ENCODE measurements at regions not wholly inside any gene's neighbourhood (a gene's known extent, or its start where the extent isn't known, plus 50 kb on each side); places are given as distances from the start of the nearest gene placed in this dataset.
"Not testable (repeated sequence)": the region's sequence is repeated elsewhere in the genome, so short reads cannot be mapped to it uniquely, and the experiment has no call there.

- Histone ChIP-seq H3K36me3 (ENCODE audit: control insufficient read depth, insufficient read depth, low read length) (no peaks in the 10 kb centered on the region), H3K27me3 (ENCODE audit: control insufficient read depth, insufficient read depth, low read length) (peaks cover 7% of the 10 kb centered on the region), H3K4me3 (ENCODE audit: low read depth, low read length) (no peak overlapping the region)
- ChIA-PET CTCF (no interaction called here), POLR2A (no interaction called here)
- no peak for DNase-seq (ENCODE audit: low read depth)
- TF ChIP-seq CTCF (IDR thresholded peaks at IDR 0.05; ENCODE audit: insufficient read depth, low read depth, low read length) = no peak
These were observed 128.5 kb downstream of the IRX5 start for GRCh38 chr16:55059146-55059545.

GRCh38 chr16:55061126-55061525, 130.5 kb downstream of the IRX5 start:
- no peak for DNase-seq (ENCODE audit: low read depth)
- ChIA-PET CTCF (no interaction called here), POLR2A (no interaction called here)
- no peak for TF ChIP-seq CTCF (IDR thresholded peaks at IDR 0.05; ENCODE audit: insufficient read depth, low read depth, low read length)
- H3K36me3 ChIP-seq (ENCODE audit: control insufficient read depth, insufficient read depth, low read length) = no peaks in the 10 kb centered on the region
- no peak overlapping the region for H3K4me3 ChIP-seq (ENCODE audit: low read depth, low read length)
- peaks cover 7% of the 10 kb centered on the region for H3K27me3 ChIP-seq (ENCODE audit: control insufficient read depth, insufficient read depth, low read length)

GRCh38 chr16:55062442-55062841, 131.8 kb downstream of the IRX5 start:
- H3K36me3 ChIP-seq (ENCODE audit: control insufficient read depth, insufficient read depth, low read length) = no peaks in the 10 kb centered on the region
- TF ChIP-seq CTCF (IDR thresholded peaks at IDR 0.05; ENCODE audit: insufficient read depth, low read depth, low read length) = no peak
- H3K27me3 ChIP-seq (ENCODE audit: control insufficient read depth, insufficient read depth, low read length) = 0 out of 2 replicates have a peak, but pooled peaks cover 3% of the 10 kb centered on the region
- ChIA-PET POLR2A (no interaction called here), CTCF (no interaction called here)
- no peak for DNase-seq (ENCODE audit: low read depth)
- no peak overlapping the region for H3K4me3 ChIP-seq (ENCODE audit: low read depth, low read length)

- ChIA-PET CTCF (no interaction called here), POLR2A (no interaction called here)
- DNase-seq (ENCODE audit: low read depth) = no peak
- Histone ChIP-seq H3K27me3 (ENCODE audit: control insufficient read depth, insufficient read depth, low read length) (no peaks in the 10 kb centered on the region), H3K4me3 (ENCODE audit: low read depth, low read length) (no peak overlapping the region), H3K36me3 (ENCODE audit: control insufficient read depth, insufficient read depth, low read length) (no peaks in the 10 kb centered on the region)
- no peak for TF ChIP-seq CTCF (IDR thresholded peaks at IDR 0.05; ENCODE audit: insufficient read depth, low read depth, low read length)
These were observed 142.3 kb downstream of the IRX5 start for GRCh38 chr16:55072976-55073375.

- no peaks in the 10 kb centered on the region for H3K27me3 ChIP-seq (ENCODE audit: control insufficient read depth, insufficient read depth, low read length)
- no peak for DNase-seq (ENCODE audit: low read depth)
- TF ChIP-seq CTCF (IDR thresholded peaks at IDR 0.05; ENCODE audit: insufficient read depth, low read depth, low read length) = no peak
- POLR2A ChIA-PET = no interaction called here
- no peak overlapping the region for H3K4me3 ChIP-seq (ENCODE audit: low read depth, low read length)
- CTCF ChIA-PET = no interaction called here
- no peaks in the 10 kb centered on the region for H3K36me3 ChIP-seq (ENCODE audit: control insufficient read depth, insufficient read depth, low read length)
These were observed 143.2 kb downstream of the IRX5 start for GRCh38 chr16:55073830-55074229.

GRCh38 chr16:55075208-55075607, 144.5 kb downstream of the IRX5 start:
- CTCF ChIA-PET; DNase-seq (ENCODE audit: low read depth); POLR2A ChIA-PET: not testable (repeated sequence)

More at GRCh38 chr16:55075208-55075607, 144.5 kb downstream of the IRX5 start:
- not testable (repeated sequence) for H3K27me3 ChIP-seq (ENCODE audit: control insufficient read depth, insufficient read depth, low read length); H3K36me3 ChIP-seq (ENCODE audit: control insufficient read depth, insufficient read depth, low read length); H3K4me3 ChIP-seq (ENCODE audit: low read depth, low read length)

Measured in BJ (cell line).